ENCODE measurements at regions not wholly inside any gene's neighbourhood (a gene's known extent, or its start where the extent isn't known, plus 50 kb on each side); places are given as distances from the start of the nearest gene placed in this dataset.

GRCh38 chr4:83890816-83891215 is 354.9 kb downstream of the GPAT3 start:
- Histone ChIP-seq H3K27me3 (no peaks in the 10 kb centered on the region), H3K4me3 (no peak overlapping the region), H3K27ac (replicated peaks in 1 of 4) (no peak overlapping the region), H3K36me3 (no peaks in the 10 kb centered on the region), H3K9me3 (no peaks in the 10 kb centered on the region), H3K4me1 (no peaks in the 10 kb centered on the region)
- intact Hi-C loops (cut with DNase I), result no loop called here
- no peak for DNase-seq (ENCODE audit: extremely low spot score)
- TF ChIP-seq CTCF (IDR thresholded peaks at IDR 0.05) (no peak), POLR2A (IDR thresholded peaks at IDR 0.05; ENCODE audit: low read depth) (no peak), EP300 (IDR thresholded peaks at IDR 0.05) (no peak), POLR2AphosphoS5 (IDR thresholded peaks at IDR 0.05) (no peak)
- 96% methylated on average over 1 of the region's 1 CpG for WGBS

GRCh38 chr4:83890231-83890630 is 354.3 kb downstream of the GPAT3 start:
- TF ChIP-seq POLR2A (IDR thresholded peaks at IDR 0.05; ENCODE audit: low read depth), result no peak
- no peak for TF ChIP-seq CTCF (IDR thresholded peaks at IDR 0.05)
- TF ChIP-seq POLR2AphosphoS5 (IDR thresholded peaks at IDR 0.05), result no peak
- no peak for TF ChIP-seq EP300 (IDR thresholded peaks at IDR 0.05)
- no peaks in the 10 kb centered on the region for H3K9me3 ChIP-seq
- no peaks in the 10 kb centered on the region for H3K27me3 ChIP-seq
- H3K4me3 ChIP-seq, result no peak overlapping the region
- WGBS, result 95% methylated on average over 2 of the region's 2 CpGs
- DNase-seq (ENCODE audit: extremely low spot score), result no peak
- H3K4me1 ChIP-seq, result no peaks in the 10 kb centered on the region
- no peaks in the 10 kb centered on the region for H3K36me3 ChIP-seq
- intact Hi-C loops (cut with DNase I), result no loop called here
- H3K27ac ChIP-seq (replicated peaks in 1 of 4), result no peak overlapping the region

GRCh38 chr4:83889802-83890201 is 353.9 kb downstream of the GPAT3 start:
- 92% methylated on average over 2 of the region's 2 CpGs for WGBS
- H3K4me3 ChIP-seq, result no peak overlapping the region
- no peaks in the 10 kb centered on the region for H3K27me3 ChIP-seq
- no peaks in the 10 kb centered on the region for H3K4me1 ChIP-seq
- no peak for TF ChIP-seq POLR2AphosphoS5 (IDR thresholded peaks at IDR 0.05)
- TF ChIP-seq POLR2A (IDR thresholded peaks at IDR 0.05; ENCODE audit: low read depth), result no peak
- no peak for TF ChIP-seq CTCF (IDR thresholded peaks at IDR 0.05)
- TF ChIP-seq EP300 (IDR thresholded peaks at IDR 0.05), result no peak
- H3K36me3 ChIP-seq, result no peaks in the 10 kb centered on the region
- intact Hi-C loops (cut with DNase I), result no loop called here
- no peak overlapping the region for H3K27ac ChIP-seq (replicated peaks in 1 of 4)
- DNase-seq (ENCODE audit: extremely low spot score), result no peak
- H3K9me3 ChIP-seq, result no peaks in the 10 kb centered on the region

GRCh38 chr4:83885256-83886182 is 349.6 kb downstream of the GPAT3 start:
- 87% methylated on average over 6 of the region's 6 CpGs for WGBS

More at GRCh38 chr4:83885256-83886182, 349.6 kb downstream of the GPAT3 start:
- no peaks in the 10 kb centered on the region for H3K27me3 ChIP-seq
- no peaks in the 10 kb centered on the region for H3K4me1 ChIP-seq
- intact Hi-C loops (cut with DNase I), result no loop called here
- no peaks in the 10 kb centered on the region for H3K9me3 ChIP-seq
- TF ChIP-seq POLR2AphosphoS5 (IDR thresholded peaks at IDR 0.05) (no peak), EP300 (IDR thresholded peaks at IDR 0.05) (no peak), POLR2A (IDR thresholded peaks at IDR 0.05; ENCODE audit: low read depth) (no peak), CTCF (IDR thresholded peaks at IDR 0.05) (no peak)
- H3K27ac ChIP-seq (replicated peaks in 1 of 4), result no peak overlapping the region
- H3K4me3 ChIP-seq, result no peak overlapping the region
- DNase-seq (ENCODE audit: extremely low spot score), result no peak
- no peaks in the 10 kb centered on the region for H3K36me3 ChIP-seq
